Esophagus squamous epithelium (tissue), 5 donors: ENCODE measurements at regions not wholly inside any gene's neighbourhood (a gene's known extent, or its start where the extent isn't known, plus 50 kb on each side); places are given as distances from the start of the nearest gene placed in this dataset.

Experiments
- DNase-seq: peaks from one replicate; lab custom pipeline; 2025; lab: John Stamatoyannopoulos, UW
- H3K27ac ChIP-seq, 4 donors: fragments of 200-600 bp; sonication (generic); one replicate each; pipeline ENCODE4 v1.5.1; 2016 to 2019; ENCODE audit warnings: mild to moderate bottlenecking in 1 of 4
- H3K27me3 ChIP-seq, 4 donors: fragments of 200-600 bp; sonication (generic); 1 replicate in 3 of 4; 2 replicates in 1 of 4; pipeline versions ENCODE4 v1.5.1 to v1.6.0; 2017 to 2021; ENCODE audit warnings: antibody characterized with exemption in 1 of 4
- H3K36me3 ChIP-seq, 3 donors: fragments of 200-600 bp; sonication (generic); one replicate each; pipeline ENCODE4 v1.5.1; 2016 to 2019
- H3K4me1 ChIP-seq, 3 donors: fragments of 200-600 bp; sonication (generic); one replicate each; pipeline ENCODE4 v1.5.1; 2017 to 2019
- H3K4me3 ChIP-seq, 4 donors: fragments of 200-600 bp; sonication (generic); 1 replicate in 3 of 4; 2 replicates in 1 of 4; pipeline ENCODE4 v1.5.1; 2016 to 2019; ENCODE audit warnings: mild to moderate bottlenecking in 2 of 4, moderate library complexity in 1 of 4
- H3K9me3 ChIP-seq, 3 donors: fragments of 200-600 bp; sonication (generic); one replicate each; pipeline ENCODE4 v1.5.1; 2016 to 2019
- CTCF ChIP-seq, 6 experiments: fragments of 450-650 bp in 4 of 6; fragments of 200-600 bp in 2 of 6; sonication (generic) in 2 of 6; IDR thresholded peaks; one replicate each; pipeline ENCODE4 v1.5.1; 2016 to 2019; ENCODE audit warnings: antibody characterized with exemption in 6 of 6, mild to moderate bottlenecking in 4 of 6, moderate library complexity in 4 of 6
- POLR2A ChIP-seq, 4 donors: fragments of 450-650 bp; IDR thresholded peaks; one replicate each; pipeline ENCODE4 v1.6.1; 2017; ENCODE audit warnings: antibody characterized with exemption in 4 of 4, mild to moderate bottlenecking in 4 of 4, moderate library complexity in 3 of 4
- WGBS, 2 donors: methylation state at CpG; one replicate each; pipeline ENCODE4 v1.1.5; 2018; 5-methylcytosine and 5-hydroxymethylcytosine counted together
- intact Hi-C: fragments of 100-400 bp; cut with DNase I; formaldehyde crosslinking; loops from one replicate; pipeline ENCODE4 v1.15.0; 2022
- donor health status: DM: yes; HTN: yes; CAD: no.

- H3K36me3 ChIP-seq = no peaks in the 10 kb centered on the region
- no peaks in the 10 kb centered on the region for H3K4me1 ChIP-seq
- H3K9me3 ChIP-seq = peaks cover 0 to 3% (median 0%) of the 10 kb centered on the region in 3 donors
- WGBS, 2 donors = 41 to 65% methylated on average over 2 of the region's 2 CpGs
- TF ChIP-seq POLR2A (IDR thresholded peaks at IDR 0.05) (no peak), CTCF (IDR thresholded peaks at IDR 0.05) (no peak)
- H3K27ac ChIP-seq = no peak overlapping the region
- intact Hi-C loops = no loop called here
- no peak overlapping the region for H3K4me3 ChIP-seq
- no peaks in the 10 kb centered on the region for H3K27me3 ChIP-seq
- no peak for DNase-seq
These were observed 1154.4 kb downstream of the RAPGEF2 start for GRCh38 chr4:160257318-160257717.

DNA sequence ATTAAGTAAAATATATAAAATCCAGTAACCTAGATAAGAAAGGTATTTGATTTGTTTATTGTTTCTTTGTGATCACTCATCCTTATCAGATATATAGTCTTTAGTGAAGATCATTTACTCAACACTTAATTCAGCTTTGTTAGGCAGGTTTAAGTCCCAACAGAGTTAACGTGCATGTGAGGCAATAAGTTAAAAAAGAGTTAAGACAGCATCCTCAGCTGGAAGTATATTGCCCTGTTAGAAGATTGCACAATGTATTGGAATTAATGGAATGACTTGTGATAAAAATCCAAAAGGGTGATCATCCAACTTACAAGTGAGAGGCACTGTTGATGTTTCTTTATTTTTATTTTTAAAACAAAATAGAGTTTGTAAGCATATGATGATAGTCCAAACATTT is 1162.1 kb downstream of the RAPGEF2 start:
- intact Hi-C loops = no loop called here
- no peaks in the 10 kb centered on the region for H3K27me3 ChIP-seq
- WGBS, 2 donors = 16 to 17% methylated on average over 1 of the region's 1 CpG
- no peaks in the 10 kb centered on the region for H3K36me3 ChIP-seq
- no peaks in the 10 kb centered on the region for H3K4me1 ChIP-seq
- no peak overlapping the region for H3K4me3 ChIP-seq
- H3K9me3 ChIP-seq = peaks cover 0 to 4% (median 0%) of the 10 kb centered on the region in 3 donors
- DNase-seq = no peak
- no peak for TF ChIP-seq CTCF (IDR thresholded peaks at IDR 0.05)
- no peak for TF ChIP-seq POLR2A (IDR thresholded peaks at IDR 0.05)
- no peak overlapping the region for H3K27ac ChIP-seq

- 92 to 95% methylated on average over 2 of the region's 2 CpGs for WGBS, 2 donors
- no peaks in the 10 kb centered on the region for H3K4me1 ChIP-seq
- H3K36me3 ChIP-seq = no peaks in the 10 kb centered on the region
- H3K27ac ChIP-seq = no peak overlapping the region
- TF ChIP-seq CTCF (IDR thresholded peaks at IDR 0.05) (no peak), POLR2A (IDR thresholded peaks at IDR 0.05) (no peak)
- intact Hi-C loops = no loop called here
- no peaks in the 10 kb centered on the region for H3K27me3 ChIP-seq
- no peak overlapping the region for H3K4me3 ChIP-seq
- peaks cover 0 to 7% (median 0%) of the 10 kb centered on the region in 3 donors for H3K9me3 ChIP-seq
- DNase-seq = no peak
These were observed 1163.0 kb downstream of the RAPGEF2 start for GRCh38 chr4:160265836-160266235.

DNA sequence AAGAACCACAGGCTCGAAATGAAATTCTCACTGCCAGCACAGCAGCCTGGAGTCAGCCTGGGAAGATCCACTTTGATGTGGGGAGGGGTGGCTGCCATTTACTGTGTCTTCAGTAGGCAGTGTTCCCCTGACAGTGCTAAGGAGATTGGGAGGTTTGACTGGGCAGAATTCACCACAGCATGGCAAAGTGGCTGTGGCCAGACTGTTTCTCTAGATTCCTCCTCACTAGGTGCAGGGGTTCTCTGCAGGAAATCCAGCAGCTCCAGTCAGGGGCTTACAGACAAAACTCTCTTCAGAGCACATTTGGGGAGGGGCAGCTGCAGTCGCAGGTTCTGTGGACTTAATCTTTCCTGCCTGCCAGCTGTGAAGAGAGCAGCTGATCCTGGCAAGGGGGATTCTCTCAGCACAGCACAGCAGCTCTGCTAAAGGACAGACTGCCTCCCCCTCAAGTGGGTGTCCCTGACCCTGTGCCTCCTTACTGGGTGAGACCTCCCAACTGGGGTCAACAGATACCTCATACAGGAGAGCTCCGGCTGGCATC is 1174.0 kb downstream of the RAPGEF2 start:
- TF ChIP-seq CTCF (IDR thresholded peaks at IDR 0.05) (no peak), POLR2A (IDR thresholded peaks at IDR 0.05) (no peak)
- Histone ChIP-seq H3K27me3 (no peaks in the 10 kb centered on the region), H3K4me3 (no peak overlapping the region), H3K36me3 (no peaks in the 10 kb centered on the region), H3K27ac (no peak overlapping the region), H3K9me3 (peaks cover 0 to 42% (median 12%) of the 10 kb centered on the region in 3 donors), H3K4me1 (no peaks in the 10 kb centered on the region)
- WGBS, 2 donors = 32 to 89% methylated on average over 1 to 2 of the region's 3 CpGs
- no peak for DNase-seq
- intact Hi-C loops = no loop called here

DNA sequence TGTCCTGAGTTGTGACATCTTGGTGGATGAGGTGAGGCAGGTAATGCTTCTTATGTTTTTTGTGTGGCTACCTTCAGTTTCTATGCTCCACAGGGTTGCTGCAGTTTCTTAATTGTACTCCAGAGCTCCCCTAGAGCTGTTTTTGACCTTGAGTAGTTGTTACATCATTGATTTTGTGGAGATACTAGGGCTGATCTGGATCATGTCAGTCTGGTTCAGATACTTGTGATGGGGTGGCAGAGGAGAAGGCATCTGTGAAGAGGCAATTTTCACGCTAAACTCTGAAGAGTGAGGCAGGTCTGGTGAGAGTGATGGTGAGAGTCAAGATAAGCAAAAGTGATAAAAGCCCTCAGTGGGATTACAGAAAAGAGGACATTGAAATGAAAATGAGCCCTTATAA is 1180.2 kb downstream of the RAPGEF2 start:
- 64 to 77% methylated on average over 1 of the region's 1 CpG for WGBS, 2 donors
- Histone ChIP-seq H3K36me3 (no peaks in the 10 kb centered on the region), H3K4me3 (no peak overlapping the region), H3K27ac (no peak overlapping the region), H3K9me3 (peaks cover 0 to 24% (median 0%) of the 10 kb centered on the region in 3 donors), H3K4me1 (no peaks in the 10 kb centered on the region), H3K27me3 (no peaks in the 10 kb centered on the region)
- TF ChIP-seq CTCF (IDR thresholded peaks at IDR 0.05) (no peak), POLR2A (IDR thresholded peaks at IDR 0.05) (no peak)
- DNase-seq = no peak
- intact Hi-C loops = no loop called here
